Upper lobe of left lung (tissue), 6 donors: ENCODE measurements at regions not wholly inside any gene's neighbourhood (a gene's known extent, or its start where the extent isn't known, plus 50 kb on each side); places are given as distances from the start of the nearest gene placed in this dataset.

Experiments
- ATAC-seq, 2 donors: fragments of 200-7000 bp; cut with Tn5 transposase; one replicate each; pipeline ENCODE4 v1.9.1; 2022; ENCODE audit warnings: mild to moderate bottlenecking in 2 of 2, moderate library complexity in 2 of 2; ENCODE audit not compliant: low FRiP score in 2 of 2
- DNase-seq, 2 donors: peaks; one replicate each; pipeline ENCODE4 v3.0.0-alpha.2; 2019 to 2020
- H3K27ac ChIP-seq, 4 donors: fragments of 200-600 bp; sonication (generic); one replicate each; pipeline ENCODE4 v1.5.1; 2016 to 2019
- H3K27me3 ChIP-seq, 4 donors: fragments of 200-600 bp; sonication (generic); one replicate each; pipeline ENCODE4 v1.5.1; 2017 to 2019
- H3K36me3 ChIP-seq, 4 donors: fragments of 200-600 bp; sonication (generic); one replicate each; pipeline ENCODE4 v1.5.1; 2016 to 2019
- H3K4me1 ChIP-seq, 4 donors: fragments of 200-600 bp; sonication (generic); one replicate each; pipeline ENCODE4 v1.5.1; 2018 to 2019
- H3K4me3 ChIP-seq, 4 donors: fragments of 200-600 bp; sonication (generic); one replicate each; pipeline ENCODE4 v1.5.1; 2017 to 2019; ENCODE audit warnings: mild to moderate bottlenecking in 2 of 4, moderate library complexity in 1 of 4
- H3K9me3 ChIP-seq, 4 donors: fragments of 200-600 bp; sonication (generic); one replicate each; pipeline ENCODE4 v1.5.1; 2018 to 2019
- CTCF ChIP-seq, 6 experiments: fragments of 450-650 bp in 4 of 6; fragments of 200-600 bp in 2 of 6; sonication (generic) in 2 of 6; IDR thresholded peaks; one replicate each; pipeline ENCODE4 v1.5.1; 2016 to 2019; ENCODE audit warnings: antibody characterized with exemption in 6 of 6
- EP300 ChIP-seq, 4 donors: sonication (generic); formaldehyde crosslinking; IDR thresholded peaks; one replicate each; pipeline ENCODE4 v1.5.1; 2017; ENCODE audit warnings: antibody characterized with exemption in 4 of 4, control low read depth in 2 of 4
- POLR2A ChIP-seq, 4 donors: fragments of 450-650 bp; IDR thresholded peaks; one replicate each; pipeline ENCODE4 v1.5.1; 2016 to 2017; ENCODE audit warnings: antibody characterized with exemption in 4 of 4, mild to moderate bottlenecking in 2 of 4
- POLR2AphosphoS5 ChIP-seq, 2 donors: sonication (generic); formaldehyde crosslinking; IDR thresholded peaks; one replicate each; pipeline ENCODE4 v1.5.1; 2017; ENCODE audit warnings: antibody characterized with exemption in 2 of 2
- WGBS, 2 donors: methylation state at CpG; one replicate each; pipeline ENCODE4 v1.1.5; 2017 to 2018; 5-methylcytosine and 5-hydroxymethylcytosine counted together
- donor health status: DM: no; HTN: no; CAD: no; lungs with moderate emphysema.
- donor health status: DM: no; HTN: yes; CAD: no; lungs with severe emphysema.

GRCh38 chr2:16243411-16243996, 303.2 kb downstream of the MYCN start:
- TF ChIP-seq POLR2AphosphoS5 (IDR thresholded peaks at IDR 0.05) (no peak), CTCF (IDR thresholded peaks at IDR 0.05) (no peak), POLR2A (IDR thresholded peaks at IDR 0.05) (no peak), EP300 (IDR thresholded peaks at IDR 0.05) (no peak)
- Histone ChIP-seq H3K4me3 (no peak overlapping the region), H3K9me3 (no peaks in the 10 kb centered on the region), H3K27ac (no peak overlapping the region), H3K4me1 (no peaks in the 10 kb centered on the region), H3K27me3 (no peaks in the 10 kb centered on the region), H3K36me3 (no peaks in the 10 kb centered on the region)
- 91 to 93% methylated on average over 10 of the region's 10 CpGs for WGBS, 2 donors
- no peak for ATAC-seq
- DNase-seq = no peak

- no peaks in the 10 kb centered on the region for H3K9me3 ChIP-seq
- no peaks in the 10 kb centered on the region for H3K4me1 ChIP-seq
- no peaks in the 10 kb centered on the region for H3K36me3 ChIP-seq
- DNase-seq (no peak), ATAC-seq (no peak)
- no peak for TF ChIP-seq POLR2A (IDR thresholded peaks at IDR 0.05)
- TF ChIP-seq POLR2AphosphoS5 (IDR thresholded peaks at IDR 0.05) = no peak
- TF ChIP-seq EP300 (IDR thresholded peaks at IDR 0.05) = no peak
- no peak for TF ChIP-seq CTCF (IDR thresholded peaks at IDR 0.05)
- H3K27ac ChIP-seq = no peak overlapping the region
- H3K27me3 ChIP-seq = no peaks in the 10 kb centered on the region
- H3K4me3 ChIP-seq = no peak overlapping the region
These were observed 302.6 kb downstream of the MYCN start for GRCh38 chr2:16242906-16243305.

GRCh38 chr2:16241166-16242160, 301.1 kb downstream of the MYCN start:
- TF ChIP-seq POLR2AphosphoS5 (IDR thresholded peaks at IDR 0.05) (no peak), EP300 (IDR thresholded peaks at IDR 0.05) (no peak), POLR2A (IDR thresholded peaks at IDR 0.05) (no peak), CTCF (IDR thresholded peaks at IDR 0.05) (no peak)
- 79 to 86% methylated on average over 6 of the region's 6 CpGs for WGBS, 2 donors
- no peaks in the 10 kb centered on the region for H3K27me3 ChIP-seq
- DNase-seq = no peak
- no peaks in the 10 kb centered on the region for H3K36me3 ChIP-seq
- no peak overlapping the region for H3K27ac ChIP-seq
- no peaks in the 10 kb centered on the region for H3K9me3 ChIP-seq
- H3K4me3 ChIP-seq = no peak overlapping the region
- ATAC-seq = no peak
- no peaks in the 10 kb centered on the region for H3K4me1 ChIP-seq

- Histone ChIP-seq H3K36me3 (no peaks in the 10 kb centered on the region), H3K4me3 (no peak overlapping the region), H3K27ac (no peak overlapping the region), H3K27me3 (no peaks in the 10 kb centered on the region), H3K9me3 (no peaks in the 10 kb centered on the region), H3K4me1 (no peaks in the 10 kb centered on the region)
- WGBS, 2 donors = 86 to 92% methylated on average over 3 of the region's 3 CpGs
- TF ChIP-seq POLR2A (IDR thresholded peaks at IDR 0.05) (no peak), EP300 (IDR thresholded peaks at IDR 0.05) (no peak), CTCF (IDR thresholded peaks at IDR 0.05) (no peak), POLR2AphosphoS5 (IDR thresholded peaks at IDR 0.05) (no peak)
- DNase-seq (no peak), ATAC-seq (no peak)
These were observed 300.1 kb downstream of the MYCN start for GRCh38 chr2:16240402-16240801.
